ENCODE measurements at regions not wholly inside any gene's neighbourhood (a gene's known extent, or its start where the extent isn't known, plus 50 kb on each side); places are given as distances from the start of the nearest gene placed in this dataset.

DNA sequence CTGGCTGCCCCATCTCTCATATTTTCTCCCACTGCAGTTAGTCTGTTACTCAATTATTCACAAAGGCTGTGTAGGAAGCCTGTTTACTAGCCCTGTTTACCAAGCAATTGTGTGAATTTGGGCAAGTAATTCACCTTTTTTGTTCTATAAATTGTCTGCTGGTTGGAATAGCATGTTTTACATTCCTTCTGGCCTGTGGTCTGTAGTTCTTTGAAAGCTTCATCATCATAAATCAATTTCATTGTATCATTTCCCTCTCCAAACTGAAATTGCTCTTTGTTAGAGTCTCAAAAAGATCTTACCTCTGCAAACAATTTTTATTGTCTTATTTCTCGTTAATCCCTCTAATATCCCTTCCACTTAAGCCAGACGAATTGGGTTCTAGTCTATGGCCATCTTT lies 1059.5 kb upstream of the ADGRL4 start:
- H3K27ac ChIP-seq (ENCODE audit: low read length), result no peak overlapping the region
- no peaks in the 10 kb centered on the region for H3K79me2 ChIP-seq (replicated peaks; ENCODE audit: insufficient read depth, low read length)

DNA sequence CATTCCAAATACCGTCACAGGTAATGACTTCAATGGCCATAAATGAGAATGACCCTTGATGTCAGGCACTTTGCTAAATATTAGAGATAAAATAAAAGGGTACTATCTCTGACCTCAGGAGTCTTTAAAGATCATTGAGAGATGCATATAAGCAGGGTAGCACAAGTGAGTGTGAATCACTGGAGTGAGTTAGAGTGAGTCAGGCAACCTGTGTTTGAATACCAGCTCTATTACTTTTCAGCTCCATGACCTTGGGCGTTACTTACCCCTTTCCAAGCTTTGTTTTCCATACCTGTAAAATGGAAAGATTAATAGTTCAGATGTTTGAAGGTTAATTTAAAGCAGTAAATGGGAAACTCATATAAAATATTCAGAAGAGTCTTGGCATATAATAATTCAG lies 1058.0 kb upstream of the ADGRL4 start:
- no peak overlapping the region for H3K4me3 ChIP-seq (ENCODE audit: low read length)
- H2AFZ ChIP-seq (ENCODE audit: low read depth, low read length), result no peak overlapping the region
- no peaks in the 10 kb centered on the region for H4K20me1 ChIP-seq (ENCODE audit: insufficient read depth)
- H3K27ac ChIP-seq (ENCODE audit: low read length), result no peak overlapping the region
- no peak overlapping the region for H3K9ac ChIP-seq (ENCODE audit: low read length)
- no peaks in the 10 kb centered on the region for H3K9me2 ChIP-seq (ENCODE audit: insufficient read depth, low read length)
- no peaks in the 10 kb centered on the region for H3K79me2 ChIP-seq (replicated peaks; ENCODE audit: insufficient read depth, low read length)
- TF ChIP-seq RAD21 (conservative IDR thresholded peaks at IDR 0.05), result no peak
- TF ChIP-seq TAF1 (IDR thresholded peaks at IDR 0.05; ENCODE audit: low read depth), result no peak
- no peaks in the 10 kb centered on the region for H3F3A ChIP-seq (ENCODE audit: insufficient read depth, low read length, poor library complexity, severe bottlenecking)
- no peak overlapping the region for H3K4me2 ChIP-seq (ENCODE audit: low read length)
- H3K27me3 ChIP-seq (ENCODE audit: insufficient read depth, low read depth, low read length), result no peaks in the 10 kb centered on the region
- no peaks in the 10 kb centered on the region for H3K36me3 ChIP-seq (ENCODE audit: insufficient read depth, low read length)
- H3K9me3 ChIP-seq (ENCODE audit: low read length), result no peaks in the 10 kb centered on the region

More for the DNA sequence above, 1059.5 kb upstream of the ADGRL4 start:
- no peak overlapping the region for H3K9ac ChIP-seq (ENCODE audit: low read length)
- no peak overlapping the region for H3K4me3 ChIP-seq (ENCODE audit: low read length)
- no peaks in the 10 kb centered on the region for H3K9me3 ChIP-seq (ENCODE audit: low read length)
- TF ChIP-seq, protein P1, sequence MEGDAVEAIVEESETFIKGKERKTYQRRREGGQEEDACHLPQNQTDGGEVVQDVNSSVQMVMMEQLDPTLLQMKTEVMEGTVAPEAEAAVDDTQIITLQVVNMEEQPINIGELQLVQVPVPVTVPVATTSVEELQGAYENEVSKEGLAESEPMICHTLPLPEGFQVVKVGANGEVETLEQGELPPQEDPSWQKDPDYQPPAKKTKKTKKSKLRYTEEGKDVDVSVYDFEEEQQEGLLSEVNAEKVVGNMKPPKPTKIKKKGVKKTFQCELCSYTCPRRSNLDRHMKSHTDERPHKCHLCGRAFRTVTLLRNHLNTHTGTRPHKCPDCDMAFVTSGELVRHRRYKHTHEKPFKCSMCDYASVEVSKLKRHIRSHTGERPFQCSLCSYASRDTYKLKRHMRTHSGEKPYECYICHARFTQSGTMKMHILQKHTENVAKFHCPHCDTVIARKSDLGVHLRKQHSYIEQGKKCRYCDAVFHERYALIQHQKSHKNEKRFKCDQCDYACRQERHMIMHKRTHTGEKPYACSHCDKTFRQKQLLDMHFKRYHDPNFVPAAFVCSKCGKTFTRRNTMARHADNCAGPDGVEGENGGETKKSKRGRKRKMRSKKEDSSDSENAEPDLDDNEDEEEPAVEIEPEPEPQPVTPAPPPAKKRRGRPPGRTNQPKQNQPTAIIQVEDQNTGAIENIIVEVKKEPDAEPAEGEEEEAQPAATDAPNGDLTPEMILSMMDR (IDR thresholded peaks at IDR 0.05; ENCODE audit: poor library complexity, severe bottlenecking), result no peak
- TF ChIP-seq EZH2 (IDR thresholded peaks at IDR 0.05; ENCODE audit: borderline replicate concordance, insufficient read depth, low read length, poor library complexity, severe bottlenecking) (no peak), MXI1 (conservative IDR thresholded peaks at IDR 0.05; ENCODE audit: poor library complexity, severe bottlenecking) (no peak), EP300 (conservative IDR thresholded peaks at IDR 0.05; ENCODE audit: poor library complexity, severe bottlenecking) (no peak), POLR2AphosphoS5 (IDR thresholded peaks at IDR 0.05) (no peak), RAD21 (conservative IDR thresholded peaks at IDR 0.05) (no peak), SMC3 (conservative IDR thresholded peaks at IDR 0.05; ENCODE audit: poor library complexity) (no peak), TAF1 (IDR thresholded peaks at IDR 0.05; ENCODE audit: low read depth) (no peak)
- TF ChIP-seq, protein P2, sequence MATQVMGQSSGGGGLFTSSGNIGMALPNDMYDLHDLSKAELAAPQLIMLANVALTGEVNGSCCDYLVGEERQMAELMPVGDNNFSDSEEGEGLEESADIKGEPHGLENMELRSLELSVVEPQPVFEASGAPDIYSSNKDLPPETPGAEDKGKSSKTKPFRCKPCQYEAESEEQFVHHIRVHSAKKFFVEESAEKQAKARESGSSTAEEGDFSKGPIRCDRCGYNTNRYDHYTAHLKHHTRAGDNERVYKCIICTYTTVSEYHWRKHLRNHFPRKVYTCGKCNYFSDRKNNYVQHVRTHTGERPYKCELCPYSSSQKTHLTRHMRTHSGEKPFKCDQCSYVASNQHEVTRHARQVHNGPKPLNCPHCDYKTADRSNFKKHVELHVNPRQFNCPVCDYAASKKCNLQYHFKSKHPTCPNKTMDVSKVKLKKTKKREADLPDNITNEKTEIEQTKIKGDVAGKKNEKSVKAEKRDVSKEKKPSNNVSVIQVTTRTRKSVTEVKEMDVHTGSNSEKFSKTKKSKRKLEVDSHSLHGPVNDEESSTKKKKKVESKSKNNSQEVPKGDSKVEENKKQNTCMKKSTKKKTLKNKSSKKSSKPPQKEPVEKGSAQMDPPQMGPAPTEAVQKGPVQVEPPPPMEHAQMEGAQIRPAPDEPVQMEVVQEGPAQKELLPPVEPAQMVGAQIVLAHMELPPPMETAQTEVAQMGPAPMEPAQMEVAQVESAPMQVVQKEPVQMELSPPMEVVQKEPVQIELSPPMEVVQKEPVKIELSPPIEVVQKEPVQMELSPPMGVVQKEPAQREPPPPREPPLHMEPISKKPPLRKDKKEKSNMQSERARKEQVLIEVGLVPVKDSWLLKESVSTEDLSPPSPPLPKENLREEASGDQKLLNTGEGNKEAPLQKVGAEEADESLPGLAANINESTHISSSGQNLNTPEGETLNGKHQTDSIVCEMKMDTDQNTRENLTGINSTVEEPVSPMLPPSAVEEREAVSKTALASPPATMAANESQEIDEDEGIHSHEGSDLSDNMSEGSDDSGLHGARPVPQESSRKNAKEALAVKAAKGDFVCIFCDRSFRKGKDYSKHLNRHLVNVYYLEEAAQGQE (IDR thresholded peaks at IDR 0.05; ENCODE audit: borderline replicate concordance), result no peak
- H2AFZ ChIP-seq (ENCODE audit: low read depth, low read length), result no peak overlapping the region
- no peaks in the 10 kb centered on the region for H3K9me2 ChIP-seq (ENCODE audit: insufficient read depth, low read length)
- H3K27me3 ChIP-seq (ENCODE audit: insufficient read depth, low read depth, low read length), result no peaks in the 10 kb centered on the region
- H3K4me2 ChIP-seq (ENCODE audit: low read length), result no peak overlapping the region
- no peaks in the 10 kb centered on the region for H3K36me3 ChIP-seq (ENCODE audit: insufficient read depth, low read length)
- H3F3A ChIP-seq (ENCODE audit: insufficient read depth, low read length, poor library complexity, severe bottlenecking), result no peaks in the 10 kb centered on the region
- no peaks in the 10 kb centered on the region for H4K20me1 ChIP-seq (ENCODE audit: insufficient read depth)

DNA sequence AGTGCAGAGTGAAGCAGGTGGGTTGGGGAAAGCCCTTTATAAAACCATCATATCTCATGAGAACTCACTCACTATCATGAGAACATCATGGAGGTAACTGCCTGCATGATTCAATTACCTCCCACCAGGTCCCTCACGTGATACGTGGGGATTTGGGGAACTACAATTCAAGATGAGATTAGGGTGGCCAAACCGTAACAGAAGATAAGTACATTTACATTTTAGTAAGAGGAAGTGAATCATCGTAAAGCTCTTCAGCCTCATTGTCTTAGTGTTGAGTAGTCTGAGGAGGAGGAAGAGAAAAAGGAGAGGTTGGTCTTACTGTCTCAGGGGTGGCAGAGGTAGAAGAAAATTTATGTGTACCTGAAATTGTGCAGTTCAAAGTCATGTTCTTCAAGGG lies 1053.4 kb upstream of the ADGRL4 start:
- Histone ChIP-seq H3K27me3 (ENCODE audit: insufficient read depth, low read depth, low read length) (no peaks in the 10 kb centered on the region), H3K9me3 (ENCODE audit: low read length) (no peaks in the 10 kb centered on the region), H3K9me2 (ENCODE audit: insufficient read depth, low read length) (no peaks in the 10 kb centered on the region), H3K36me3 (ENCODE audit: insufficient read depth, low read length) (no peaks in the 10 kb centered on the region), H3K9ac (ENCODE audit: low read length) (no peak overlapping the region), H3K4me2 (ENCODE audit: low read length) (no peak overlapping the region), H3K4me3 (ENCODE audit: low read length) (no peak overlapping the region), H4K20me1 (ENCODE audit: insufficient read depth) (no peaks in the 10 kb centered on the region), H2AFZ (ENCODE audit: low read depth, low read length) (no peak overlapping the region), H3F3A (ENCODE audit: insufficient read depth, low read length, poor library complexity, severe bottlenecking) (no peaks in the 10 kb centered on the region), H3K27ac (ENCODE audit: low read length) (no peak overlapping the region), H3K79me2 (replicated peaks; ENCODE audit: insufficient read depth, low read length) (no peaks in the 10 kb centered on the region)
- TF ChIP-seq, protein P1 (IDR thresholded peaks at IDR 0.05; ENCODE audit: poor library complexity, severe bottlenecking), result no peak
- no peak for TF ChIP-seq MXI1 (conservative IDR thresholded peaks at IDR 0.05; ENCODE audit: poor library complexity, severe bottlenecking)
- no peak for TF ChIP-seq EP300 (conservative IDR thresholded peaks at IDR 0.05; ENCODE audit: poor library complexity, severe bottlenecking)
- TF ChIP-seq RAD21 (conservative IDR thresholded peaks at IDR 0.05), result no peak
- no peak for TF ChIP-seq POLR2AphosphoS5 (IDR thresholded peaks at IDR 0.05)
- no peak for TF ChIP-seq EZH2 (IDR thresholded peaks at IDR 0.05; ENCODE audit: borderline replicate concordance, insufficient read depth, low read length, poor library complexity, severe bottlenecking)
- no peak for TF ChIP-seq SMC3 (conservative IDR thresholded peaks at IDR 0.05; ENCODE audit: poor library complexity)
- no peak for TF ChIP-seq TAF1 (IDR thresholded peaks at IDR 0.05; ENCODE audit: low read depth)
- TF ChIP-seq, protein P2 (IDR thresholded peaks at IDR 0.05; ENCODE audit: borderline replicate concordance), result no peak

Measured in neural cell (in vitro differentiated cells).